HL-60 (cell line): ENCODE measurements at regions not wholly inside any gene's neighbourhood (a gene's known extent, or its start where the extent isn't known, plus 50 kb on each side); places are given as distances from the start of the nearest gene placed in this dataset.

ENCODE experiments used
- DNase-seq, 2 experiments: peaks; one replicate each; pipeline ENCODE4 v3.0.0-alpha.2; 2010 to 2020; ENCODE audit warnings: low read depth in 1 of 2, low spot score in 1 of 2
- H3K27ac ChIP-seq: fragments of 250-450 bp; sonication (Bioruptor Pico); replicated peaks from 2 replicates; pipeline ENCODE4 v1.5.1; 2020; ENCODE audit warnings: mild to moderate bottlenecking, moderate library complexity
- H3K27me3 ChIP-seq: fragments of 250-450 bp; sonication (Bioruptor Pico); 2 replicates; pipeline ENCODE4 v1.5.1; 2021; ENCODE audit warnings: mild to moderate bottlenecking, moderate library complexity; ENCODE audit not compliant: insufficient read depth, poor library complexity, severe bottlenecking
- H3K4me3 ChIP-seq: replicated peaks from 2 replicates; pipeline ENCODE4 v1.5.1; 2011; ENCODE audit warnings: mild to moderate bottlenecking, control low read depth, low read length; ENCODE audit not compliant: insufficient read depth
- CTCF ChIP-seq: IDR thresholded peaks from one replicate; pipeline ENCODE4 v1.5.1; 2011; ENCODE audit warnings: low read length, control low read depth, inconsistent platforms; ENCODE audit not compliant: insufficient read depth
- GABPA ChIP-seq: IDR thresholded peaks from 2 replicates; pipeline ENCODE4 v1.6.1; 2012; ENCODE audit warnings: low read depth
- POLR2AphosphoS5 ChIP-seq: IDR thresholded peaks from 2 replicates; pipeline ENCODE4 v1.6.1; 2012; ENCODE audit warnings: low read depth
- REST ChIP-seq: IDR thresholded peaks from 2 replicates; pipeline ENCODE4 v1.6.1; 2012; ENCODE audit warnings: low read depth; ENCODE audit not compliant: insufficient replicate concordance
- SPI1 ChIP-seq: IDR thresholded peaks from 2 replicates; pipeline ENCODE4 v1.6.1; 2012; ENCODE audit warnings: low read depth, mild to moderate bottlenecking, borderline replicate concordance

- H3K27ac ChIP-seq, result no peak overlapping the region
- H3K27me3 ChIP-seq, result no peaks in the 10 kb centered on the region
- H3K4me3 ChIP-seq, result no peak overlapping the region
- no peak for DNase-seq
- TF ChIP-seq POLR2AphosphoS5 (no peak), GABPA (no peak), REST (no peak), CTCF (no peak), SPI1 (no peak)
These were observed 640.8 kb downstream of the TUSC7 start for GRCh38 chr3:117350371-117350770.

DNA sequence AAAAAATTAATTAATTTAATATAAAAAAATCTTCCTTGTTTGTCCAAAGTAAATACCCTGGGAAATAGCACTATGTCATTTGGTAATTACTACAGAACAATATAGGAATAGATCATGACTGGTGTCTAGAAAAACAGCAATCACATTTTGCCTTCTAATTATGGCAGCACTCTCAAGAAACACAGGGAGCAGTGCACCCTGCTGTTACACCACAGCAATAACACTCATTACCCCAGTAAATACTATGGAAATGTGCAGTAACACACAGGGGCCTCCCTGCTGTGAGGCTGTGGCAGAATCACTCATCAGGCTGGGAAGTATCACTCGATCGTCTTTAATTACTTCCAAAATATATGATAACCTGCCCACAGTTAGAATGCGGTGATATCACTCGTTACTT lies 646.0 kb downstream of the TUSC7 start:
- Histone ChIP-seq H3K27ac (no peak overlapping the region), H3K27me3 (no peaks in the 10 kb centered on the region), H3K4me3 (no peak overlapping the region)
- peak in 1 of 2 experiments; percentile 2 for DNase-seq
- TF ChIP-seq GABPA, result no peak
- TF ChIP-seq CTCF, result peak; percentile 20

DNA sequence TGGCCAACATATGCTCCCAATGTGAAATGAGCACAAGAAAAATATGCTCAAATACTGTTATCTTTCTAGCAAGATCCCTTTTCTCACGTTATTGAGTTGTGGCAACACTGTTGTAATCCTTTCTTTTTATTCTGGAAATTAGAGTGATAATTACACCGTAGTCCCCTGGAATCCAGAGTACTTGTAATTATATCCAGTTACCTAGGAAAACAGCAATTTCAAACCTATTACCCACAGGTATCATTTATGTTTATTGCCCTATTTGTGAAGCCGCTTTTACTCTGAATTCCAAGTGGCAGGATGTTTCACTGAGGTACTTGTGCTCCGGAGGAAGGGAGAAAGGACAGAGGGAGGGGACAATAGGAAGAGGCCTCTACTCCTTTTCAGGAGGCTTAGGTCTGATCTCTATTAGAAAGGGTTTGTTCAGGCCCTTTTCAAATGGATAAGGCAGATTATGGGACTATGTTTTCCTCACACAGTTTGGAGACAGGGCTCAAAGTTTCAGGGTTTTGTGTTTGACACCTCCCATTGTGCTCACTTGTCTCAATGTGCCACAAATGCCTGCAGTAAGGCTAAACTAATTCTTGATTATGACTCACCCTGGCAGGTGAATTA lies 646.6 kb downstream of the TUSC7 start:
- no peak overlapping the region for H3K4me3 ChIP-seq
- no peak for DNase-seq
- H3K27me3 ChIP-seq, result no peaks in the 10 kb centered on the region
- H3K27ac ChIP-seq, result no peak overlapping the region
- TF ChIP-seq POLR2AphosphoS5 (no peak), REST (no peak), GABPA (no peak), SPI1 (no peak), CTCF (no peak)

DNA sequence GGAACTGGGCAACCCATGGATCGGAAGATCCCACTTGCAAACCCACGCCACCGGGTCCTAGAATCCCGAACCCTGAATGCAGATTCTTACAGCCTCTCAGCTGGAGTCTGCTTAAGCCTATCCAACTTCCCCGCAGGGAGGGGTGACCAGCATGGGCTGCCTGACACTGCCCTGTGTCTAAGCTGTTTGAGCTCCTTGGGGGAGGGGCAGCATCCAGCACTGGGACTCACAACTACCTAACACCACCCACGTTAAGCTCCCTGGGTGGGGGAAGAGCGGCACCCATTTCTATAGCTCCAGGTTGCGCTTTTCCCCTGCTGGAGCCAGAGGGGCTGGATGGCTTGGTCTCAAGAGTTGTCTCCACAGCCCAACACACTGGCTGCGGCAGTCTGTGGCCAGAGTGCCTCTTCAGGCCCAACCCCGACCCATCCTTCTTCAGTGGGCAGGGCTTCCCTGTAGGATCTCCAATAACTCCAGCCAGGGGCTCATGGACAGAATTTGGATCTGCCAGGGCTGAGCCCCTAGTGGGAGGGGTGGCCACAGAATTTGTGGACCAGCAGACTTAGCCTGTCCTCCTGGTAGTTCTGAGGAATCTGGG lies 649.2 kb downstream of the TUSC7 start:
- TF ChIP-seq SPI1 (no peak), GABPA (no peak), POLR2AphosphoS5 (no peak), CTCF (no peak), REST (no peak)
- no peaks in the 10 kb centered on the region for H3K27me3 ChIP-seq
- DNase-seq, result no peak
- no peak overlapping the region for H3K27ac ChIP-seq
- no peak overlapping the region for H3K4me3 ChIP-seq
